ENCODE measurements at regions not wholly inside any gene's neighbourhood (a gene's known extent, or its start where the extent isn't known, plus 50 kb on each side); places are given as distances from the start of the nearest gene placed in this dataset.

- H3K4me3 ChIP-seq (ENCODE audit: low read length): no peak overlapping the region
- no peak for DNase-seq (ENCODE audit: low read depth, low spot score)
Measured at GRCh38 chr3:170641510-170642236, 55.8 kb upstream of the SLC7A14 start.

- no peak for DNase-seq (ENCODE audit: low read depth, low spot score)
Measured at GRCh38 chr3:170640737-170641171, 54.9 kb upstream of the SLC7A14 start.

GRCh38 chr3:170638988-170639387, 53.1 kb upstream of the SLC7A14 start:
- DNase-seq (ENCODE audit: low read depth, low spot score): no peak

More at GRCh38 chr3:170640737-170641171, 54.9 kb upstream of the SLC7A14 start:
- no peak overlapping the region for H3K4me3 ChIP-seq (ENCODE audit: low read length)

GRCh38 chr3:170637306-170637705, 51.4 kb upstream of the SLC7A14 start:
- no peak overlapping the region for H3K4me3 ChIP-seq (ENCODE audit: low read length)
- no peak for DNase-seq (ENCODE audit: low read depth, low spot score)

More at GRCh38 chr3:170638988-170639387, 53.1 kb upstream of the SLC7A14 start:
- no peak overlapping the region for H3K4me3 ChIP-seq (ENCODE audit: low read length)

GRCh38 chr3:170636400-170636973, 50.6 kb upstream of the SLC7A14 start:
- H3K4me3 ChIP-seq (ENCODE audit: low read length): no peak overlapping the region
- no peak for DNase-seq (ENCODE audit: low read depth, low spot score)
